D341Med (cell line): ENCODE measurements at regions not wholly inside any gene's neighbourhood (a gene's known extent, or its start where the extent isn't known, plus 50 kb on each side); places are given as distances from the start of the nearest gene placed in this dataset.

Experiments used
- DNase-seq: peaks from one replicate; pipeline ENCODE4 v3.0.0; 2012; ENCODE audit warnings: low spot score

- DNase-seq, result no peak
Measured at GRCh38 chr2:196587739-196588138, 51.8 kb upstream of the CCDC150 start.

- DNase-seq, result no peak
Measured at GRCh38 chr2:196589419-196589818, 50.1 kb upstream of the CCDC150 start.
